NT2/D1 (cell line): ENCODE measurements at regions not wholly inside any gene's neighbourhood (a gene's known extent, or its start where the extent isn't known, plus 50 kb on each side); places are given as distances from the start of the nearest gene placed in this dataset.

ENCODE experiments used
- SUZ12 ChIP-seq: IDR thresholded peaks from 2 replicates; pipeline ENCODE4 v1.6.1; 2011; ENCODE audit not compliant: insufficient read length, insufficient read depth; ENCODE audit errors: extremely low read depth
- YY1 ChIP-seq: IDR thresholded peaks from 2 replicates; pipeline ENCODE4 v1.6.1; 2011; ENCODE audit not compliant: insufficient read length, insufficient read depth
- ZNF274 ChIP-seq: IDR thresholded peaks from 2 replicates; pipeline ENCODE4 v1.6.1; 2011; ENCODE audit warnings: mild to moderate bottlenecking, low read depth, low read length

DNA sequence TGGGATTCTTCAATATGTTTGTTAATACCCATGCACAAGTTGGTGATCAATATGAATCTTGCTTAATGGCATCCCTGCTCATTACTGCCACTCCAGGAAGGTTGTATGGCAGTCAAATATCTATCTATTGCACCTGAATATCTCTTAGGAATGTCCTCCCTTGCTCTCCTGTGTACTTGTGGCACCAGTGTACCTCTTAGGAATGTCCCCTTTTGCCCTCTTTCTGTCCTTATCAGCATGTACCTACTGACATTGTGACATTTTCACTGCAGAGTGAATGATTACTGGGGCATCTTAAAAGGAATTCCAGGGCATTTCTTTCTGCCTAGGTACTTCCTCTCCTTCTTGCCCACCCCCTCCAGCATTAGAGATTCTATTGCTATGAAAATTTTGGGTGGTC lies 163.8 kb upstream of the CENPE start:
- TF ChIP-seq ZNF274: no peak
- no peak for TF ChIP-seq YY1
- TF ChIP-seq SUZ12: no peak
